H4 (cell line): ENCODE measurements at regions not wholly inside any gene's neighbourhood (a gene's known extent, or its start where the extent isn't known, plus 50 kb on each side); places are given as distances from the start of the nearest gene placed in this dataset.

Experiments
- DNase-seq: peaks from one replicate; pipeline ENCODE4 v3.0.0-alpha.2; 2015; ENCODE audit warnings: low spot score

- no peak for DNase-seq
These were observed 339.8 kb downstream of the FRK start for GRCh38 chr6:115720900-115721299.

GRCh38 chr6:115717472-115717871 is 343.2 kb downstream of the FRK start:
- no peak for DNase-seq

- DNase-seq, result no peak
These were observed 343.6 kb downstream of the FRK start for GRCh38 chr6:115717062-115717461.

GRCh38 chr6:115712291-115712961 is 348.3 kb downstream of the FRK start:
- DNase-seq, result no peak

- no peak for DNase-seq
These were observed 351.8 kb downstream of the FRK start for GRCh38 chr6:115708850-115709249.

DNA sequence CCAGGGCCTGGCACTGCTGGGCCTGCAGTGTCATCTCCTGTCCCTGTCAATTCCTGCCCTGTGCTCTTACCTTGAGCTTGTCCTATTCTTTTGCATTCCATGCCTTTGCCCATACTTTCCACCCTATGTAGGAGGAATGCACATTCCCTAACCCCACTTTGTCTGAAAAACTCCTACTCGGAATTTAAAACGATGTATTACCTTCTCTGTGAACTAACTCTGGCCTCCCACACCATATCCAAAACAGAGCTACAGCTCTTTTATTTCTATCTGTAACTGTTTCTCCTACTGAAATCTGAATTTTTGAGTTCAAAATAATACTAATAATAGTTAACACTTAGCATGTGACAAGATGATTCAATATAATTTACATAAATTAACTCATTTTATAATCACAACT is 353.7 kb downstream of the FRK start:
- no peak for DNase-seq

DNA sequence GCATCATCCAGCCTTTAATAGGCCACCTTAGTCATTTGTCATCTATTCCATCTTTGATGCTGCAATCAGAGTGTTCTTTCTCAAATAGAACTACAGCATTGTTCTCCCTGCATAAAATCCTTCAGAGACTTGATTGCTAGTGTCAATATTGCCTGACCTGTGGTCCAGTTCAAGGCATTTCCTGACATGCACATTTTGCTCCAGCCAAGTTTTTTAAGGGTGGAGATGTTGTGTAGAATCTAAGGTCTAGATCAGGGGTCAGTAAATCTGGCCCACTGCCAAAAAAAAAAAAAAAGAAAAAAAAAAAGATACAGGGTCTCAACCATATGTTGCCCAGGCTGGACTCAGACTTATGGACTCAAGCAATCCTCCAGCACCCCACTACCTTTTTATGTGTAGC is 354.4 kb downstream of the FRK start:
- no peak for DNase-seq

GRCh38 chr6:115704028-115704427 is 356.7 kb downstream of the FRK start:
- no peak for DNase-seq

- DNase-seq, result no peak
These were observed 369.3 kb downstream of the FRK start for GRCh38 chr6:115691433-115691832.

DNA sequence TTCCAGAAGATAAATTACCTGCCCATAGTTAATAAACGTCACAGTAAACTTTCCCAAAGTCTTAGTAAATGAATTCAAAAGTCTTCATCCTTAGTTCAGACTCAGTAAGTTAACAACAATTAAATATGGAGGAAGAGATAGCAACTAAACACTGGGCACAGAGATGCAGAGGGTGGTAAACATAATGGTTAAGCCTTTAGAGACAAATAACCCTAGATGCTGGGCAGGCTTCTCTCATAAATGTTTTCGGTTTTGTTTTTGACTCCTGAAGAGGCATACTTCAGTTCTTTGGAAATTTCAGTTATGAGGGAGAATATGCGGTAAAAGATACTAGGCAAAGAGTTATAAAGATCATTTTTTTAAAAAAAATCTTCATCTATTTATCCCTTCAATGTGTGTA is 369.8 kb downstream of the FRK start:
- DNase-seq, result no peak

DNA sequence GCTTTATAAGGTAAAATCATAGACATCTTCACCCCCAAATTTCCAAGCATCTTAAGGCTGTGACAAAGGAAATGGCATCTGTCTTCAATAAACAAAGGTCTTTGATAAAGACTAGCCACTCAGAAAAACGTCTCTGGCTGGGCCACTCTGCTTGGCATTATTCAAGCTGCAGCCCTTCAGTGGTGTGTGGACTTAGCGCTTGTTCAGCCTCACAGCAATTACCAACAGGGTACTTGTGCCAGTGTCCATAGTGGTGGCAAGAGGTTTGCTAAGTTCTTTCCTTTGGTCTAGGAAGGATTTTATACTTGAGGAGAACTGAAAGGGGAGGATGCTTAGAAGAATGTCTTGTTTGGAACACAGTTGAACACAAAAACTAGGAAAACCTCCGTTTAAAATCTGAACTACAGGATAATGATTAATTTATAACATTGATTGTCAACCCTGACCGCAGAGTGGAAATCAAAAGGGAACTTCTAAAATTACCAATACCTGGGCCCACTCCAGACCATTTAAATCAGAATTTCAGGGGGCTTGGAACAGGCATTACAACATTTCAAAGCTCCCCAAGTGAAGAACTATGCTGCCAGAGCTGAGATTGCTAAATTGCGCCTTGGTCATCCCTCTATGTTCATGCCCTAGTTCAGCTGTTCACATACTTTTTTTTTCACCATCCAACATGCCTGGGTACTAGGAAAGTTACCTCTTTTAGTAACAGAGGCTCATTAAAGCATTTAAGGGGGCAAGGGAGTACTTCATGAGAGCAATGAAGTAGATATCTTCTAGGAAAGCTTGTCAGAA is 378.5 kb downstream of the FRK start:
- no peak for DNase-seq

- DNase-seq, result no peak
These were observed 380.1 kb downstream of the FRK start for GRCh38 chr6:115680621-115681020.

- DNase-seq, result no peak
These were observed 383.5 kb downstream of the FRK start for GRCh38 chr6:115677198-115677597.

GRCh38 chr6:115675443-115675842 is 385.2 kb downstream of the FRK start:
- DNase-seq, result no peak

DNA sequence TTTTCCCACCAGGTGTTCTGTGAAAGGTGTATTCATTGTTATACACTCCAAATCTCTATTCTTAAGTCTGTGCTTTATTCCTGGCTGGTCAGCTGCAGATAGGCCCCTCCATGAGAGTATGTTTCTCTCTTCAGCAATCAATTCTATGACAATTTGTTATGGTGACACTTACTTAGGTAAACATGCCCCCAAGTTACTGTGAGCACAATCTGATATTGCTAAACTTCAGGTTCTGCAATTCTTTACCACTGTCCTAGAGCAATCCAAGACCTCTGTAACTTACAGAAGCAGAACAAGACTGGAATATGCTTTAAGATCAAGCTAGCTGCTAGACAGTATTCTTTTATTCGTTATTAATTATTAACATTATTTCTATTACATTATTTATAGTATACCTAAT is 391.9 kb downstream of the FRK start:
- DNase-seq, result no peak

GRCh38 chr6:115668211-115668610 is 392.5 kb downstream of the FRK start:
- no peak for DNase-seq

GRCh38 chr6:115667478-115668026 is 393.1 kb downstream of the FRK start:
- no peak for DNase-seq

DNA sequence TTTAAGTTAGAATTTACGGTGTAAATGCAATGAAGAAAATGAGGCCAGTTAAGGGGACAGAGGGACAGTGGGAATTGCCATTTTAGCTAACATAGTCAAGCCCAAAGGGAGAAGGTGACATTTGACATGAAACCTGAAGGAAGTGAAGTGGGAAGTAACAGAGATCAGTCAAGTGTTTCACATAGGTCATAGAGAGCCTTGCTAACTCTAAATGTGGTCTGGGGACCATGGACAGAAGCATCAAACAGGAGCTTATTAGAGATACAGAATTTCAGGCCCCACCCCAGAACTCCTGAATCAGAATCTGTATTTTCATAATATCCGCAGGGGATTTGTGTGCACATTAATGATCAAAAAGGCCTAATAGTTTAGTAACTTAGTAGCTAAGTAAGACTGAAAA is 393.7 kb downstream of the FRK start:
- no peak for DNase-seq

DNA sequence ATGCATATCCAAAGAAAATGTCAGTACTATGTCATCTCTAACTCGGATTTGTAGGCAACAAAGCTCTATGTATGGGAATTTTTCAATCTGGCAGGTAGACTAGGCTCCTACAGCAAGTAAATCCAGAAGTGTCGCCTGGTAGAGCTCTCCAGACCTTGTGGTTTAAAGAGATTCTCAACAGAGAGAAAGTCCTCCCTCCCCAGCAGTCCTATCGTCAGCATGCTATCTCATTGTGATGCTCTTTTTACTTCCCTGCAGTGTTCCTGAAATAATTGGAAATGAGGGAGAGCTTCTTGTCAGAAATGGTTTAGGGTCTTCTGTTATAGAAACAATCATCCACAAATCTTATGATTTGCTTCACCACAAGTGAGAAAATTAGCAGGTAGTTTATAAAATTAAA is 395.4 kb downstream of the FRK start:
- no peak for DNase-seq

- DNase-seq, result no peak
These were observed 397.0 kb downstream of the FRK start for GRCh38 chr6:115663681-115664080.

DNA sequence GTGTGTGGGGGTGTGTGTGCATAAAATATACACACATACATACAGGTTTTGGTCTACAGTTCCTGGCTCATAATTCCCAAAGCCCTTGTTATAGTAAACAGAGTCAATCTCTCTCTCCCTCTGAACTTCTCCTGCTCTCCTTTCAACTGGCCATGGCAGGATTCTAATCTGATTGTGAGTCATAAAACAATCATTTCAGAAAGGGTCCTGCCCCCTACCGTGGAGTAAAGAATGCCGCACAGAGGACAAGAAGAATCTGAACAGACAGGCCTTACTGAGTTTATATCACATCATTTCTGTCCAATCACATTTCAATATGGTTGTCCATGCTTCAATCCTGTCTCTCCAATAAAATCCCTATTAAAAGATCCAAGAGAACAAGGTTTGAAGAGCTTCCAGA is 416.9 kb downstream of the FRK start:
- peak; percentile 39 for DNase-seq

DNA sequence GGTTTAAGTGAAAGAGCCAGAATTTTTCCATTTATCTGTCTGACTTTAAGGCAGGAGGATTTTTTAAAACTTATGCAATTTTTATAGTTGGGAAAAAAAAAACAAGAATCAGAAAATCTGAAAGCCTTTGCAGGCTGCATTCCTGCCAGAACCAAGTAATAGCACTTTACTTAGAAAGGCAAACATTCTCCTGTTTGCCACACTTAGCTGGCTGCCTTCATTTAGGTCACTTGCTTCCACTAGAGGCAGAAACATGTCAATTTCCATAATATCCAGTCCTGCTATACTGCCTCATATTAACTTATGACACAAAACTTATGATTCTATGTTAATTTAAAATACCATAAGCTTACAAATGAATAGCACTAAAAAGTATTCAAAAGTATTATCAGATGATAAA is 425.8 kb downstream of the FRK start:
- DNase-seq, result no peak

DNA sequence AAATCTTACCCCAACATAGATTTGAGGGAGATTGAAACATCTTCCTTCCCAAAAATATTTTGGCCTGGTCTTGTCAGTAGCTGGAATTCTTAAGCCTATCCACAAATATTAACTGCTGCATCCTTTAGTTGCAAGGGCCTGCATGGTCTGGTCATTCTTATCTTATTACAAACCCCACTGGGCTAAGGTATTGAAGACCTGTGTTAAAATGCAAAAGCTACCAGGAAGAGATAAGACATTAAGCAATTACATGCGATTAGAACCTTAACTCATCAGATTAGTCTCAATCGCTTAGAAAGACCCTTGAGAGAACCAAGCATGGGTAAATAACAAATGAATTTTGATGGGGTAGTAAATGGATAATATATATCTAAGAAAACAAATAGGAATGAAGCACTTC is 426.6 kb downstream of the FRK start:
- no peak for DNase-seq
